Hepatocyte (in vitro differentiated cells): ENCODE measurements at regions not wholly inside any gene's neighbourhood (a gene's known extent, or its start where the extent isn't known, plus 50 kb on each side); places are given as distances from the start of the nearest gene placed in this dataset.

Experiments
- EZH2 ChIP-seq: fragments of 200-600 bp; sonication (generic); IDR thresholded peaks from 2 replicates; pipeline ENCODE4 v1.6.1; 2016; ENCODE audit warnings: antibody characterized with exemption, mild to moderate bottlenecking, borderline replicate concordance
- EZH2phosphoT487 ChIP-seq: fragments of 200-600 bp; sonication (generic); IDR thresholded peaks from one replicate; pipeline ENCODE4 v1.6.1; 2018; ENCODE audit warnings: antibody characterized with exemption, mild to moderate bottlenecking, low read depth, moderate library complexity; ENCODE audit not compliant: unreplicated experiment, severe bottlenecking
- TF ChIP-seq, protein P1 (sequence below): fragments of 200-600 bp; sonication (generic); IDR thresholded peaks from 2 replicates; pipeline ENCODE4 v1.5.1; 2016; ENCODE audit warnings: antibody characterized with exemption, mild to moderate bottlenecking; ENCODE audit not compliant: poor library complexity

DNA sequence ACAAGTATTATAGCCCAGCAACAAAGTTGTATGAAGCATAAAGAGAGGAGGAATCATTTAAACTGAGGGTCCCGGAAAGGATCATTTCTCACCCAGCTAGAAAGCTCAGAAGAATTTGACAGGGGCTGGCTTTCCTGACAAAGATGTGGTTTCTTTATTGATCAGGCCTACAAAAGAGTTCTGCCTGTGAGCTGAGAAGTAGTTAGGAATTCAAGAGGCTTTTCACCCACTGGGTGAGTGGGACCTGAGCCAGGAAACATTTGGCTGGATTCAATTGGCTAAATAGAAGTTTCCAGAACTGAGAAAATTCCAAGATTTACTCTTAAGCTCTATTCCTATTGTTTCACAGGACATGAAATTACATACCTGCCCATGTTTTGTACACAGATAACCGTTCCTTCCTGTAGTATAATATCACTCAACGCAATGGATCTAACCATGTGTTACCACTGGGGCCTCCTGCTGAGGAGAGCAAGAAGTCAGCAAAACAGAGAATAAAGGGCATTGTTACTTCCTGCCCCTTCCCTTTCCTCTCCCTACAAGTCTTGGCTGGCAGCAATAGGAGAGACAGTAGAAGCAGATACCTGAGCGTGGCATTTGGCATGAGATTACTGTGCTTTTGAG, 53.9 kb upstream of the PAPSS2 start:
- TF ChIP-seq, protein P1, sequence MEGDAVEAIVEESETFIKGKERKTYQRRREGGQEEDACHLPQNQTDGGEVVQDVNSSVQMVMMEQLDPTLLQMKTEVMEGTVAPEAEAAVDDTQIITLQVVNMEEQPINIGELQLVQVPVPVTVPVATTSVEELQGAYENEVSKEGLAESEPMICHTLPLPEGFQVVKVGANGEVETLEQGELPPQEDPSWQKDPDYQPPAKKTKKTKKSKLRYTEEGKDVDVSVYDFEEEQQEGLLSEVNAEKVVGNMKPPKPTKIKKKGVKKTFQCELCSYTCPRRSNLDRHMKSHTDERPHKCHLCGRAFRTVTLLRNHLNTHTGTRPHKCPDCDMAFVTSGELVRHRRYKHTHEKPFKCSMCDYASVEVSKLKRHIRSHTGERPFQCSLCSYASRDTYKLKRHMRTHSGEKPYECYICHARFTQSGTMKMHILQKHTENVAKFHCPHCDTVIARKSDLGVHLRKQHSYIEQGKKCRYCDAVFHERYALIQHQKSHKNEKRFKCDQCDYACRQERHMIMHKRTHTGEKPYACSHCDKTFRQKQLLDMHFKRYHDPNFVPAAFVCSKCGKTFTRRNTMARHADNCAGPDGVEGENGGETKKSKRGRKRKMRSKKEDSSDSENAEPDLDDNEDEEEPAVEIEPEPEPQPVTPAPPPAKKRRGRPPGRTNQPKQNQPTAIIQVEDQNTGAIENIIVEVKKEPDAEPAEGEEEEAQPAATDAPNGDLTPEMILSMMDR = no peak
- TF ChIP-seq EZH2 (no peak), EZH2phosphoT487 (no peak)
